ENCODE measurements at regions not wholly inside any gene's neighbourhood (a gene's known extent, or its start where the extent isn't known, plus 50 kb on each side); places are given as distances from the start of the nearest gene placed in this dataset.

DNA sequence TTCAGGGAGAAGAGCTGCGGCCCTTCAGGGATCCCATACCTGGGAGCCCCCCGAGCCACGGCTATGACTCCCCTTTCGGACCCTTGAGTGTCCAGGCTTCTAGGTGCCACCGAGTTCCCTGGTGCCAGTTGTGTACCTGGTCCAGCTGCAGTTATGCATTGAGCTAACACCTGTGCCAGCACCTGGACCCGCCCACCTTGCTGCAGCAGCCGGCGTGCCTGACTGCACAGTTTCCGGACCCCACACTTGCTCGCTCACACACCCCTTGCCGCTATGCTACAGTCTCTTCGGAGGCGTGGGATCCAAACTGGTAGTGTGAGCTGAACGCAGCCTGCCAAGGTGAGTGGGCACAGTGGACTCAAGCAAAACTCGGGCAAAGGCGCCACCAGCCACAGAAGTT, 284.5 kb upstream of the ROBO1 start:
- Mint-ChIP-seq H3K27me3 (ENCODE audit: unreplicated experiment) (peaks cover 2% of the 10 kb centered on the region), H3K4me1 (ENCODE audit: unreplicated experiment) (no peaks in the 10 kb centered on the region), H3K4me3 (ENCODE audit: unreplicated experiment) (no peak overlapping the region), H3K27ac (ENCODE audit: unreplicated experiment) (no peak overlapping the region), H3K9me3 (ENCODE audit: unreplicated experiment) (no peaks in the 10 kb centered on the region), H3K36me3 (ENCODE audit: low read depth, unreplicated experiment) (peaks cover 3% of the 10 kb centered on the region)
- DNase-seq (ENCODE audit: low spot score) = no peak
- TF ChIP-seq, protein P1, sequence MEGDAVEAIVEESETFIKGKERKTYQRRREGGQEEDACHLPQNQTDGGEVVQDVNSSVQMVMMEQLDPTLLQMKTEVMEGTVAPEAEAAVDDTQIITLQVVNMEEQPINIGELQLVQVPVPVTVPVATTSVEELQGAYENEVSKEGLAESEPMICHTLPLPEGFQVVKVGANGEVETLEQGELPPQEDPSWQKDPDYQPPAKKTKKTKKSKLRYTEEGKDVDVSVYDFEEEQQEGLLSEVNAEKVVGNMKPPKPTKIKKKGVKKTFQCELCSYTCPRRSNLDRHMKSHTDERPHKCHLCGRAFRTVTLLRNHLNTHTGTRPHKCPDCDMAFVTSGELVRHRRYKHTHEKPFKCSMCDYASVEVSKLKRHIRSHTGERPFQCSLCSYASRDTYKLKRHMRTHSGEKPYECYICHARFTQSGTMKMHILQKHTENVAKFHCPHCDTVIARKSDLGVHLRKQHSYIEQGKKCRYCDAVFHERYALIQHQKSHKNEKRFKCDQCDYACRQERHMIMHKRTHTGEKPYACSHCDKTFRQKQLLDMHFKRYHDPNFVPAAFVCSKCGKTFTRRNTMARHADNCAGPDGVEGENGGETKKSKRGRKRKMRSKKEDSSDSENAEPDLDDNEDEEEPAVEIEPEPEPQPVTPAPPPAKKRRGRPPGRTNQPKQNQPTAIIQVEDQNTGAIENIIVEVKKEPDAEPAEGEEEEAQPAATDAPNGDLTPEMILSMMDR (IDR thresholded peaks at IDR 0.05; ENCODE audit: unreplicated experiment) = no peak

DNA sequence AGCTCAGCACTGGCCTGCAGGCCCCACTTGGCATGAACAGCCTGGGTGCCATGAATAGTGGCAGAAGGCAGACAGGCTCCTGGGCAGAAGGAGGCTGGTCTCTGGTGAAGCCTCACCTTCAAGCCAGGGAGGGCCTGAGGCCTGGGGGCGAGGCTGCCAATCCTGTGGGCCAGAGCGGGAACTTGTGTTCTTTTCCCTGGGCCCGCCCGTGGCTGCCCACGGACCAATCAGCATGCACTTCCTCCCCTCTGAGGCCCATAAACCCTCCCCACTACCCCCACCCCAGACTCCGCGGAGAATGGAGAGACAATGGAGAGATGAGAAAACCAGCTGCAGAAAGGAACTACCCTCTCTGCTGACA, 283.8 kb upstream of the ROBO1 start:
- peaks cover 2% of the 10 kb centered on the region for H3K27me3 Mint-ChIP-seq (ENCODE audit: unreplicated experiment)
- no peak for DNase-seq (ENCODE audit: low spot score)
- TF ChIP-seq, protein P1 (IDR thresholded peaks at IDR 0.05; ENCODE audit: unreplicated experiment) = no peak
- no peak overlapping the region for H3K4me3 Mint-ChIP-seq (ENCODE audit: unreplicated experiment)
- no peak overlapping the region for H3K27ac Mint-ChIP-seq (ENCODE audit: unreplicated experiment)
- no peaks in the 10 kb centered on the region for H3K4me1 Mint-ChIP-seq (ENCODE audit: unreplicated experiment)
- H3K36me3 Mint-ChIP-seq (ENCODE audit: low read depth, unreplicated experiment) = peaks cover 3% of the 10 kb centered on the region
- H3K9me3 Mint-ChIP-seq (ENCODE audit: unreplicated experiment) = no peaks in the 10 kb centered on the region

DNA sequence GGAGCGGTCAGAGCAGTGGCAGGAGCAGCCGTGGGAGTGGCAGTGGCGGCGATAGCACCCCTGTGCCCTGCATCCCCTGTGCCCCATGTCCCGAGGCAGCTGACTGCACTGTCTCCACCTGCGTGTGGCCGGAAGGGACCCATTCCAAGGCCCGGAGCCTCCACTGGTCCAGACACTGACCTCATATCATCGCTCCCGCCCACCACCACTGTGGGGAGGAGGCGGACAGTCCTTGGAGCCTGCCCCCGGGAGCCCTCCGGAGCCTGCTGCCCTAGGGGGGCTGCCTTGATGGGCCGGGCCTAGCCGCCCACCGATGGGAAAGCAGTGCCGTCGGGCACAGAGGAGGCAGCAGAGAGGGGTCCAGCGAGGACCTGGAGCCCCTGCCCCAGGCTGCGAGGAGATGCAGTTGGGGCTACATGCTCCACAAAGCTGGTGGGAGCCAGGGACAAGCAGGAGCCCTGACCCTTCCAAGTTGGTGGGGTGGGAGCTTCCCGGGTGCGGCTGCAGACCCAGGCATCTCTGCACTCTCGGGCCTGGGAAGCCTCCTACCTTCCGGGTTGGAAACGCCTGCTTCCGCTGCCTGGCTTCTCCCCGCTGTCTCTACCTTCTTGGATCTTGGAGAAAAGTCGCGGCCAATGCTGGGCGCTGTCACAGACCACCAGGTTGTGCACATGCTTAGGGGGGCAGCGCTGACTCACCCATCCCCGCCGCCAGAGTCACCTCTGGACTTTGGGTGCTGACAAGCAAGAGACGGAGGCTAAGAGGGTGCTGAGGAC, 283.2 kb upstream of the ROBO1 start:
- Mint-ChIP-seq H3K4me1 (ENCODE audit: unreplicated experiment) (no peaks in the 10 kb centered on the region), H3K4me3 (ENCODE audit: unreplicated experiment) (no peak overlapping the region), H3K36me3 (ENCODE audit: low read depth, unreplicated experiment) (peaks cover 3% of the 10 kb centered on the region), H3K27ac (ENCODE audit: unreplicated experiment) (no peak overlapping the region), H3K27me3 (ENCODE audit: unreplicated experiment) (peaks cover 2% of the 10 kb centered on the region), H3K9me3 (ENCODE audit: unreplicated experiment) (no peaks in the 10 kb centered on the region)
- DNase-seq (ENCODE audit: low spot score) = no peak
- TF ChIP-seq, protein P1 (IDR thresholded peaks at IDR 0.05; ENCODE audit: unreplicated experiment) = no peak

DNA sequence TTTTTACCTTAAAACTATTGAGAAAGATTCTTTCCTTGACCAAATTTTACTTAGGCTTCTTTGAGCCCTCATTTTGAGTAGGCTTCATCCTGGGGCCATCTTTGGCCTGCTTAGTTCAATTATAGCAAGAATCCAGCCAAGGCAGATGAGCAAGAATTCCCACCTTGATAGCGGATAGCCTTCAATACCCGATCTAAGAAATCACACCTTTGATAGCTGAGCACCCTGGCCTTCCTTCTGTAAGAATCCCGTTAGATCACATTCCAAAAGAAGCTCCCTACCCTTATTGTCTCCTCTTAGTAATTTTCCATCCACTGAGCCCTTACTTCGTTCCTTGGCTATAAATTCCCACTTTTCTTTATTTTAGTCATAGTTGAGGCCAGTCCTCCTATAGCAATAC, 275.4 kb upstream of the ROBO1 start:
- TF ChIP-seq, protein P1 (IDR thresholded peaks at IDR 0.05; ENCODE audit: unreplicated experiment) = no peak
- Mint-ChIP-seq H3K4me1 (ENCODE audit: unreplicated experiment) (no peaks in the 10 kb centered on the region), H3K27me3 (ENCODE audit: unreplicated experiment) (no peaks in the 10 kb centered on the region), H3K4me3 (ENCODE audit: unreplicated experiment) (no peak overlapping the region), H3K9me3 (ENCODE audit: unreplicated experiment) (no peaks in the 10 kb centered on the region), H3K27ac (ENCODE audit: unreplicated experiment) (no peak overlapping the region), H3K36me3 (ENCODE audit: low read depth, unreplicated experiment) (no peaks in the 10 kb centered on the region)
- no peak for DNase-seq (ENCODE audit: low spot score)

DNA sequence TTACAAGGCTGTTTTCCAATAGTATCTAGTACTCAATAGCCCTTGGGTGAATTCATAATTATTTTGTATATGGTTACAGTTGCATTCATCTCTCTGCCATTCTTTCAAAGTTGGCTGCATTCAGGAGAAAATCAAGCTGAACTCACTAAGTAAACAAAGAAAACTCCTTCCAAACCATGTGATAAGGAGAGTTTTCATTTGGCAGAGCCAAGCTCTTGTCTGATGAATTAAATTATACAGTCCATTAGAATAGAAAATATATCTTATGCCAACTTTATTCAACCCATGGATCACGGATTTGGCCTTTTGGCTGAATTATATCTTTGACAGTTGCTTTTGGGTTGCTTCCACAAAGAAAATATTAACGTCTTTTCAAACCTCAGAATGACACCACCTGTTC, 272.3 kb upstream of the ROBO1 start:
- TF ChIP-seq, protein P1 (IDR thresholded peaks at IDR 0.05; ENCODE audit: unreplicated experiment) = no peak
- no peak for DNase-seq (ENCODE audit: low spot score)
- H3K9me3 Mint-ChIP-seq (ENCODE audit: unreplicated experiment) = no peaks in the 10 kb centered on the region

More for the DNA sequence above, 272.3 kb upstream of the ROBO1 start:
- no peaks in the 10 kb centered on the region for H3K36me3 Mint-ChIP-seq (ENCODE audit: low read depth, unreplicated experiment)
- H3K27ac Mint-ChIP-seq (ENCODE audit: unreplicated experiment) = no peak overlapping the region
- no peak overlapping the region for H3K4me3 Mint-ChIP-seq (ENCODE audit: unreplicated experiment)
- H3K4me1 Mint-ChIP-seq (ENCODE audit: unreplicated experiment) = no peaks in the 10 kb centered on the region
- no peaks in the 10 kb centered on the region for H3K27me3 Mint-ChIP-seq (ENCODE audit: unreplicated experiment)

All from endothelial cell (in vitro differentiated cells).